ENCODE measurements at regions not wholly inside any gene's neighbourhood (a gene's known extent, or its start where the extent isn't known, plus 50 kb on each side); places are given as distances from the start of the nearest gene placed in this dataset.

DNA sequence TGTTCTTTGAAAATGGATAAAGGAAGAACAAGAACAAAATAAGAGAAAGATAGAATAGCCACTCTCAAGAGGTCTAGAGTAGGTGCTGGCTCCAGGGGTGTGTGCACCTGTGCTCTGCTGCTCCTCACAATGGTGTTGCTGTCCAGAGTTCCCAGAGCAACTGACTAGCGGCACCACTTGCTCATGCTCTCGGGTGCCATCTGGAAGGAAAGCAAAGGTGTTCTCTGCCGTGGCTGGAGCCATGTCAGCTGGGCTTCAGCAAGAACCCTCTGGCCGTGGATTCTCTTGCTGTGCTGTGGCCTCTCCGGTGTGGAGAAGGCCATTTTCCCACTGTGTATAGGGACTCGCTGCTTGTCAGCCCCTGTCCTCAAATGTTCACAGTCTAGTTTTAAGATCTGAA is 114.6 kb upstream of the TEX51 start:
- H3K27me3 ChIP-seq (ENCODE audit: low read depth, low read length): peaks cover 4% of the 10 kb centered on the region; the same call in 1 of the 2 replicates
- TF ChIP-seq CTCF (IDR thresholded peaks at IDR 0.05; ENCODE audit: low read depth, low read length): no peak
- TF ChIP-seq EZH2phosphoT487 (IDR thresholded peaks at IDR 0.05; ENCODE audit: low read depth): no peak
- H3K9ac ChIP-seq (ENCODE audit: low read length): no peak overlapping the region
- no peaks in the 10 kb centered on the region for H3K79me2 ChIP-seq (ENCODE audit: low read length)
- no peak overlapping the region for H3K4me2 ChIP-seq (ENCODE audit: low read length)
- no peak overlapping the region for H2AFZ ChIP-seq (ENCODE audit: low read depth, low read length)
- H3K27ac ChIP-seq (ENCODE audit: low read length): no peak overlapping the region
- no peaks in the 10 kb centered on the region for H3K9me3 ChIP-seq (ENCODE audit: insufficient read depth, low read length)
- H4K20me1 ChIP-seq (ENCODE audit: insufficient read depth, low read length): no peaks in the 10 kb centered on the region
- H3K36me3 ChIP-seq (replicated peaks; ENCODE audit: low read depth, low read length): no peaks in the 10 kb centered on the region
- no peaks in the 10 kb centered on the region for H3K4me1 ChIP-seq (ENCODE audit: low read length)
- no peak overlapping the region for H3K4me3 ChIP-seq (ENCODE audit: low read length)

DNA sequence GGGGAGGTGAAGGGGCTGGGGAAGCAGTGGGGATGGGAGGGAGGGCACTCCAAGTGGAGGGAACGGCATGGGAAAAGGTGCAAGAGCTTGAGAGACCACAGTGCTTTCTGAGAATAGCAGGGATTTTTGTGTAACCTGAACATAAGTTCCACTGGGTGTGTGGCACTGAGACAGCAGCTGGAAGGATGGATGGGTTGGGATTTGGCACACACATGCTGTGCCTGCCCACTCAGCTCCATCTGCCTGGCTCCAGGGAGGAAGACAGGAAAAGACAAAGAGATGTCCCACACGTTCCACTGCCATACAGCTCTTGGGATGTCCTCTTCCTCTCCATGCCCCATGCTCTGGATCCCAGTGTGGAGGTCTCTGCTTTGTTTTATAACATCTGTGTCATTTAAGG is 114.1 kb upstream of the TEX51 start:
- Histone ChIP-seq H3K9ac (ENCODE audit: low read length) (no peak overlapping the region), H3K27me3 (ENCODE audit: low read depth, low read length) (peaks cover 4% of the 10 kb centered on the region; the same call in 1 of the 2 replicates), H3K4me2 (ENCODE audit: low read length) (no peak overlapping the region), H2AFZ (ENCODE audit: low read depth, low read length) (no peak overlapping the region), H3K9me3 (ENCODE audit: insufficient read depth, low read length) (no peaks in the 10 kb centered on the region), H3K4me3 (ENCODE audit: low read length) (no peak overlapping the region), H4K20me1 (ENCODE audit: insufficient read depth, low read length) (no peaks in the 10 kb centered on the region), H3K4me1 (ENCODE audit: low read length) (no peaks in the 10 kb centered on the region), H3K27ac (ENCODE audit: low read length) (no peak overlapping the region), H3K79me2 (ENCODE audit: low read length) (no peaks in the 10 kb centered on the region), H3K36me3 (replicated peaks; ENCODE audit: low read depth, low read length) (no peaks in the 10 kb centered on the region)
- no peak for TF ChIP-seq EZH2phosphoT487 (IDR thresholded peaks at IDR 0.05; ENCODE audit: low read depth)
- TF ChIP-seq CTCF (IDR thresholded peaks at IDR 0.05; ENCODE audit: low read depth, low read length): no peak

DNA sequence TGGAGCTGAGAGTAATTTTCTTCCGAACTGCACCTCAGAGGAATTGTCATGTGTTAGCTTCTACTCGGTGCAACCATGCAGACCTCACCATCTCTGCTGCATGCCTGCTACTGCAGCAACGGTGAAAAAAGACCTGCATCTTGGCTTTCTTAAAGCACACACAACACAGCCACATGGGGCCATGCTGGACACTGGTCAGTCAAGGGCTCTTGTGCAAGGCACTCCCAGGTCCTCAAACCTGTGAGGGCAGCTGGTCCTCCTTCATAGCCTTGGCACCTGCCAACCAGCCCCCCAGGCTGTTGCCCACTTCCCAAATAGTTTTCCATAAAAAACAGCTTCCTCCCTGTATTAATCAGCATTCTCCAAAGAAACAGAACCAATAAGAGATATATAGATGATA is 113.5 kb upstream of the TEX51 start:
- Histone ChIP-seq H3K9me3 (ENCODE audit: insufficient read depth, low read length) (no peaks in the 10 kb centered on the region), H3K9ac (ENCODE audit: low read length) (no peak overlapping the region), H3K36me3 (replicated peaks; ENCODE audit: low read depth, low read length) (no peaks in the 10 kb centered on the region), H3K4me3 (ENCODE audit: low read length) (no peak overlapping the region), H3K27ac (ENCODE audit: low read length) (no peak overlapping the region), H3K4me1 (ENCODE audit: low read length) (peaks cover 2% of the 10 kb centered on the region; the same call in 1 of the 2 replicates), H2AFZ (ENCODE audit: low read depth, low read length) (no peak overlapping the region), H3K4me2 (ENCODE audit: low read length) (no peak overlapping the region), H3K79me2 (ENCODE audit: low read length) (no peaks in the 10 kb centered on the region), H3K27me3 (ENCODE audit: low read depth, low read length) (peaks cover 2% of the 10 kb centered on the region; the same call in 1 of the 2 replicates), H4K20me1 (ENCODE audit: insufficient read depth, low read length) (no peaks in the 10 kb centered on the region)
- no peak for TF ChIP-seq EZH2phosphoT487 (IDR thresholded peaks at IDR 0.05; ENCODE audit: low read depth)
- TF ChIP-seq CTCF (IDR thresholded peaks at IDR 0.05; ENCODE audit: low read depth, low read length): no peak

DNA sequence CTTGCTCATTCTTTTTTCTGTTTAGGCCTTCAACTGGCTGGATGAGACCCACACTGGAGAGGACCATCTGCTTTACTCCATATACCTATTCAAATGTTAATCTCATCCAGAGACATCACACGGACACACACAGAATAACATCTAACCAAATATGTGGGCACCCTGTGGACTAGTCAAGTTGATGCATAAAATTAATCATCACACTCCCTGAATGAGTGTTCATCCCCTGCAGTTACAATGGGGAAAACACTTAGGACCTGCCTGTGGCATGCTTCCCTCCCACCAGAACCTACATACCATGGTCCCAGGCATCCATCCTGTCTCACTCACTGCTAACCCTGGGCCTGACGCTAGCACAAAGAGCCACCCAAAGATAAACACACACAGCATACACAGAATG is 112.8 kb upstream of the TEX51 start:
- H4K20me1 ChIP-seq (ENCODE audit: insufficient read depth, low read length): no peaks in the 10 kb centered on the region
- H3K4me1 ChIP-seq (ENCODE audit: low read length): peaks cover 4% of the 10 kb centered on the region; the same call in 1 of the 2 replicates
- H3K27ac ChIP-seq (ENCODE audit: low read length): no peak overlapping the region
- no peak overlapping the region for H2AFZ ChIP-seq (ENCODE audit: low read depth, low read length)
- TF ChIP-seq CTCF (IDR thresholded peaks at IDR 0.05; ENCODE audit: low read depth, low read length) (no peak), EZH2phosphoT487 (IDR thresholded peaks at IDR 0.05; ENCODE audit: low read depth) (no peak)
- H3K36me3 ChIP-seq (replicated peaks; ENCODE audit: low read depth, low read length): no peaks in the 10 kb centered on the region
- H3K9me3 ChIP-seq (ENCODE audit: insufficient read depth, low read length): no peaks in the 10 kb centered on the region
- no peak overlapping the region for H3K4me2 ChIP-seq (ENCODE audit: low read length)
- H3K9ac ChIP-seq (ENCODE audit: low read length): no peak overlapping the region
- H3K4me3 ChIP-seq (ENCODE audit: low read length): no peak overlapping the region
- no peaks in the 10 kb centered on the region for H3K27me3 ChIP-seq (ENCODE audit: low read depth, low read length)
- H3K79me2 ChIP-seq (ENCODE audit: low read length): no peaks in the 10 kb centered on the region
